HG03520 (cell line): ENCODE measurements at regions not wholly inside any gene's neighbourhood (a gene's known extent, or its start where the extent isn't known, plus 50 kb on each side); places are given as distances from the start of the nearest gene placed in this dataset.
"Not testable (repeated sequence)": the region's sequence is repeated elsewhere in the genome, so short reads cannot be mapped to it uniquely, and the experiment has no call there.

Experiments
- ATAC-seq: cut with Tn5 transposase; IDR thresholded peaks from one replicate; pipeline ENCODE4 v1.9.1; 2021; ENCODE audit warnings: mild to moderate bottlenecking, moderate library complexity; ENCODE audit not compliant: unreplicated experiment

DNA sequence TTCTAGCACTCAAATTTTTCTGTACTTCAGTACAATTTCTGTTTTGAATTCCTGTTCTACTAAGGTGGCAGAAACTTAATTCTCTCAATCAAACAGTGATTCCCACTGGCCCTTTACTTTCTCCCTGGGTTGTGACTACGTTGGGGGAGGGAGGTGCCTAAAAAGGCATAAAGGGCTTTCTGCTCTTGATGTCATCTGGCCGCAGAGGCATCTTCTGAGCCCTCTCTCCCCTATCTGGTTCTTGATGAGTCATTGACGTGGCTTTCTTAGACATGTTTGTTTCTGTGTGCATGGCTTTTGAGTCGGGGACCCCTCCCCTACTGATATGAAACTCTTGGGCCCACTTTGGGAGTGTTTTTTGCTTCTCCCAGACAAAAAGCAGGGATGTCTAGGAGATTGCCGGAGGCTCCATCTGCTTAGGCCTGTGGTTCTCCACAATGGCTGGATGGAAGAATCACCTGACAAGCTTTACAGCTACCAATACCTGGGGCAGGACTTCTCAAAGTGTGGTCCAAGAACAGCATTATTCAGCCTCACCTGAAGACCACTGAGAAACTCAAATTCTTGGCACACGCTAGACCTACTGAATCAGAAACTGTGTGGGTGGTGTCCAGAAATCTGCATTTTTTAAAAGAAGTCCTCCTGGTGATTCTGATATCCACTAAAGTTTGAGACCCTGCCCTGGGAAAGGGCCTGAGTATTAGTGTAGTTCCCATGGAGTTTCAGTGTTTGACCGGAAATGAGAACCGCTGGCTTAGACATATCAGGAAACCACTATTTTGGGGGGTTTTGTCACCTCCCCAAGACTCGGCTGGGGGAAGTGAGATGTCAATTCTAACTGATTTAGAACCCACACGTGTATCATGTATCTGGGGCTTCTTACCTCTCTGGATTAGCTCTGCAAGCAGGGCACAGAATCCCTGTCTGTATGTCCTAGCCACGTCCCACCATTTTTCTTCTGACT lies 395.7 kb upstream of the PDE3A start:
- ATAC-seq = no peak

DNA sequence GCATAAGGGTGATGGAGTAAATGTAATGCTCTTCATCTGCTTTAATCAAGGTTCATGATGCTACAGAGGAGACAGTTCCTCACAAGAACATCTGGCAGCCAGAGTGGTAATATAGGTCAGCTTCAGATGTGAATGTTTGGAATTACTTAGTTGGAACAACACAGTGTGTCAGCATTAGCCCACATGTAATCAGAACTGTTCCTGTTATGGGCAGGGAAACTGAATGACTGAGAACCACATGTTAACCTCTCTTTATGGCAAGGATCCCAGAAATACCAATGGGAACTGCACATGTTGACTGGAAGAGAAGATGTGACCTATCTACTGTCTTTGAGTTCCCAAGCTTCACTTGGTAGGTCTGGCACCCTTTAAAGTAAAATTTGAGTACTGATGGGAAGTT lies 390.1 kb upstream of the PDE3A start:
- no peak for ATAC-seq

DNA sequence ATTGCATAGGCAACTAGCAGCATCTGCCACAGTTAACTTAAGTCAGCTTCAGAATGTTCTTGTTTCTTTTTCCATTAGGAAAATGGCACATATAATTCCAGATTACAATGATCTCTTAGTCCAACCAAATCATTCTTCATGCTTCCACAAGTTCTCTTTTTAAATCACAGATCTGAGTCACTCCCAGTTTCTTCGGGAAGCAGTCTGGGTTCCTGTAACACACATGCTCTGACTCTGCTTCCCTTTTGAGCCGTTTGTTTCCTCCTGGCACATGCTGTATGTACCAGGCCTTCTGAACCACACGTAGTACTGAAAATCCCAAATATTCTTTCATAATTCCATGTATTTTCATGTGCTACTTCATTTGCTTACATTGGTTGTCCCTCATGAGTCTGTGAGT lies 388.8 kb upstream of the PDE3A start:
- no peak for ATAC-seq

DNA sequence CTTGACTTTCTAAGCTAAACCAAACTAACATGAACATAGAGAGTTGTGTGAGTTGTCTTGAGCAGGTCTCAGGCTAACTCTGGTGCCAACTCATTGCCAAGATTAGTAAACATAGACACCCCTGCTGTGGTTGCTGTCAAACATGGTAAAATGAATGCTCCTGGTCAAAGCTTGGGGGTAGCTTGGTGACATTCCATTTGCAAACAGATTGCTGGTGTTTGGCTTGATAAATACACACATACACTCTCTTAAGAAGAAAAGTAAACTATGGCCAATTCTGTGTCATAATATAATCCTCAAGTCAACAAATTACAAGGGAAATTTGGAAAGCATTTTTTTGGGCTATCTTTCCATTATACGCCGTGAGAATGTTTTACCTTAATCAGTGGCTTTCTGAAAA lies 386.4 kb upstream of the PDE3A start:
- ATAC-seq = no peak

DNA sequence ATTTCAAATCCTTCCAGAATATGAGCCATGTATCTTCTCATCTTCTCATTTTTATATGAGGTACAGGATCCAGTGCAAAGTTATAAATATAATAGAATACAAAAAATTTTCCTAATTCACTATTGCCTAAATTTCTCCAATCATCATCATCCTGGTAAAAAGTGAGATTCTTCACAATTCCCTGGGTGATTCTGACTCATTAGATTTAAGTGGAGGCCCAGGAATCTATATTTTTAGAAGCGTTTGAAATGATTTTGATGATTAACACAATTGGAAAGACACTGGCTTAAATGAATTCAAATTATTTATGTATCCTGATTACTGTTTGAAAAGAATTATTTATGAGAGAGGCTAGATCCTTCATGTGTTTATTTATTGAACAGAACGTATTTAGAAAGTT lies 380.3 kb upstream of the PDE3A start:
- no peak for ATAC-seq

DNA sequence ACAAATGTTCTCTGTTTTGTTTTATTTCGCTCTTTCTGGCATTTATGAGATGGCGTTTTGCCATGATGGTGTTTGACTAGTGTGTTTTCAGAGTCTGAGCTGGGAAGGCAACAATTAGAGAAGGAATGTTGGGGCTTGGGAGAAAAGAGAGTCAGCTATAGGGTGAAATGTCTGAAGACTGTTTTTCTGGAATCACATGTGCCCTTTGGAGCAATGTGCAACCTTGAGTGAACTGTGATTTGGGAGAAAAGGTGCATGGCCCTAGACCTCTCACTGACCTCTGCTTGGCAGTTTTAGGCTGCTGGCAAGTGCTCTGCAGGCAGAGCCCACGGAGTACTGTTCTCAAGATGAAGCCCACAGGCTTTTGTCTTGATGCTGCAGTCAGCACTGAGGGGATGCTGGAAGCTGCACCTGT lies 379.9 kb upstream of the PDE3A start:
- ATAC-seq = no peak

DNA sequence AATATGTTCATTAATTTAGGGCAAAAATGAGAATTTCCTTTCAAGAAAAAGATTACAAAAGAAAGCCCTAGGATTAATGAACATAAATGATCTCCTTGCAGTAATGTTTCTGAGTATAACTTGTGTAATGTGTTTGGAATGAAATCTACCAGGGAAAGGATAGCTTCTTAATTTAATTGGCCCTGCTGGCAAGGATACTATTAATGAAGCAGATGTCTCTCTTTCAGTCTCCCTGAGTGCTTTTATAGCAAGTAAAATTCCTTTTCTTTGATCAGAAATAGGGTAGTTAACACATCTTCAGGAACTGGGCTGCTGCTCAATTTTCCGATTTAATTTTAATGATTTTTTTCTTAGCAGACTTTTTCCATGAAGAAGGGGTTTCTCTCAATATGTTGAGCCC lies 379.4 kb upstream of the PDE3A start:
- ATAC-seq = no peak

DNA sequence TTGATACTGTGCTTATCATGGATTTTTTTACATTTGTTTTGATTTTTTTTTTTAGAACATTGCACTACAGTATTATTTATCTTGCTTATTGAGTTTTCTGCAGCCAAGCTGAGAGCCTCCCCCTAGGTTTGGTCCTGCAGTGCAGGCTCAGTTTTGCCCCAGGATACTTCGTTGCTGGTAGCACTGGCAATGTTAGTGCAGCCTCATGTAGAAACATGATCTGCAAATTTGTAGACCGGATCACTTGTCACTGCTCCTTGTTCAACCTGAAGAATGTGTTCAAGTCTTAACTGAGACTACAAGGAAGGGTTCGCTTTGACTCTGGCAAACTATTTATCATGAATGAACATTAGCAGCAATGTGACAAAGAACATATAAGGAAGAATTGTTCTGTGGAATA lies 377.2 kb upstream of the PDE3A start:
- ATAC-seq = no peak

DNA sequence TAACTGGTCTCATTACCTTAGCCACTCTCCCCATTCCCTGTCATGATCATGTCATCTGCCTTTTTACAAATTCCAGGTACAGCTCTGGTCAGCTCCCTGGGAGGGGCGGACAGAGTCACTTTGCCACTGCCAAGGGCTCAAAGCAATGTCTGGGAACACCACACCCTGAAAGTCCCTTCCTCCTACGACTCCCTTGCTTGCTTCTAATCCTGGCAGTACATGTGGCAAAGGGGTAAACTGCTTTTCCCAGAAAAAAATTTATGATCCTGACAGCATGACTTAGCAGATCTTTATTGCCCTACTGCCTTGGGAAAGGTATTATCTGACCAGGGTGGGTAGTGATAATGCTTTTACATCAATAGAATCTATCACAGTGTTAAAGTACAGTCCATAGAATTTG lies 376.0 kb upstream of the PDE3A start:
- ATAC-seq = no peak

DNA sequence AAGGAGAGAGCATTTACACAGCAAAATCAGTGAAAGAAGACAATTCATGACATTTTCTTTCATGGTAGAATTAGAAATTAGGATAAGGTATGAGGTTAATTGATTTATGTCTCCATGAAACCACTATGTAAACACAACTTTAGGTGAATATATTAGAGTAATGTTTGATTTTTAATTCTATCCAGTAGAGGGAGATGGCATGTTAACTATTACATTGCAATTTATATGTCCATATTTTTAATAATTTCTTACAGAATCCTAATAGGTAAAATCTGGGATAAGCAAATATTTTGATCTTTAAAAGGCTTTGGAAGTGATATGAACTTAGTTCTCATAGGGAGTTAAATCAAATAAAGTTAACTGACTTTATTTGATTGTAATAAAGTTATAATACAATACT lies 373.4 kb upstream of the PDE3A start:
- no peak for ATAC-seq

DNA sequence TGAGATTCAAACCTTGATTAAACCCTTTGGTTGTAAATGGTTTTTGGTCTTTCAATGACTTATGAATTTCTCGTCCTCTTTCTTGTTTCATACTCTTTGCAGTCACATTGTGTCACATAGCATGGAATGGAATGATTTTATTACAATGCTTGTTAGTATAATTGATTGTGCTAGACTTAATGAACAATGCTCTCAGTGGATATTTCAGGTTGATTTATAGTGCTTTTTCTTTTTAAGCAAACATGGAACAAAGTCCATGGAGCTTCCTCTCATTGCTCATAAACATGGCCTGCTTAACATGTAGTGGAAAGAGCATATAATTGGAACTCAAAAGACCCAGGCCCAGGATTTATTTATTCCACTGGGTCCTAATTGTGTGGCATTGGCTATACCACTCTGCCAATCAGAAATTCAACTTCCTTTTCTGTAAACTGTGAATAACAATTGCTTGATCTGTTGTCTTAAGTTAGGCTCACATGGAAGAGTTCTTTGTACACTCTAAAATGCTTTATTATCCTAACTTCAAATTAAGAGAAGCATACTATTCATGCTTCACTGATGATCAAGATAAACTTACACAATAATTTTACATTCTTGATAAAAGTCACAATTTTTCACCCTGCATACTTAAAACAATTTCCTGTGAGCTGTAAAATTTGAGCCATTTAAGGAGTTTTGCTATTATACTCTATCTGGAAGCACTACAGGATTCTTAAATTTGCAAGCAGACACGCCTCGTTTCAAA lies 370.5 kb upstream of the PDE3A start:
- ATAC-seq = no peak

DNA sequence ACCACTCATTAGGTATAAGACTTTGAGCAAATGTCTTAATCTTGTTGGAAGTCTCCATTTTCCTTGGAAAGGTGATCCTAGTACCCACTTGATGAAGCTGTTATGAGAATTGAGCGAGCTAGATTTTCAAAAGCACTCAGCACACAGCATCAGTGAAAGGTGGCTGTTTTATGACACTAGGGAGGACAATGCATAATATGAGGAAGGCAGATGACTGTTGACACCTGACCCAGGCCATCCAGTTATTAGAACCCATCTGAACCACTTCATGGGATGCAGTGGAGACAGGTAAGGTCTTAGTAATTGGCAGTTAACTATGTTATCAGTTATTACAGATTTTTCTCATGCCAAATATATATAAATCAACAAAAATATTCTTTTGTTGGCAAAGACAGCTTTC lies 369.9 kb upstream of the PDE3A start:
- no peak for ATAC-seq

DNA sequence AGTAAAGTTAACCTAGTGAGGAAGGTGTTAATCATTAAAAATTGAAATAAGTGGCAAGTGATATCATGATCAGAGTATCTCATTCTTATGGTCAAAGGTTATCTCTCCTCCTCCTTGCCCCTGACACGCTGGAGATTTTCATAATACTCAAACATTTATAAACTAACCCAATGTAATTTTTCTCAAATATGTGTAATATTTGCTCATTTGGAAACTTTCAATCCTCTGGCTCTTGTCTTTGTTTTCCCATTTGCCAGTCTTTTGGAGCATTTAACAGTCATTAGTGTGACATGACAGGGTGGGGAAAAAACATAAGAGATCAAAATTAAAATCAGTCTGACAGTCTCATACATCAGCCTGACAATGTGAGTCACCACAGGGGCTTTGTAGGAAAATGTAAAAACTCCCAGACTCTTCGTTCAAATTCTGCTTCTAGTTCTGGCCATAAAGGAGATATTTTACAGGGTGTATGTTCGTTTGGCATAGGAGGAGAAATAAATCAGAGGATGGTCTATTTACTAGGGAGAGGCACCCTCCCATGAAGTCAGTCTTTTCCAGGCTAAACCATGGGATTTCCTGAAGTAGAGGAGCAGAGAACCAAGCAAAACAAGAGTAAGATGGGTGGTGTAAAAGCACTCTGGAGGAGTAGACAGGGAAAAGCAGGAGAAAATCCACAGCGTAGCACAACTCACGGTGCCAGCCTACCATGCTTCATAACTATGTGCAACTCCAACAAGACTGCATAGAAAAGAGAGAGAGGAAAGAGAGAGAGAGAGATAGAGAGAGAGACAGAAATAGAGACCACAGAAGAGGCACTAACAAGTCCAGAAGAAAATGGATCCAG lies 369.2 kb upstream of the PDE3A start:
- no peak for ATAC-seq

DNA sequence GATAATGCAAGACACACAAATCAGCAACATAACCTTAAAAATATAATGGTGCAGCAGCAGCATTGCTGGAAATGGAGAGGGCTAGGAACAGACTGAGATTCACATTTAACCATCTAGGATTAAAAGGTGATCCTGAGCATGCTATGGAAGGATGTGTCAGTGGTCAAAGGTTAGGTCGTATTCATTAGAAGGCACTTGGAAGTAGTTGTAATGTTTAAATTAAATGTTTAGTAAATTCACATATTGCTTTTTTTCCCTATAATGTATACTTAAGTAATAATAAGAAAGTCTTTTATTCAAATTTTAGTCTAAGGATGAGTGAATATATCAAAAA lies 368.6 kb upstream of the PDE3A start:
- no peak for ATAC-seq

DNA sequence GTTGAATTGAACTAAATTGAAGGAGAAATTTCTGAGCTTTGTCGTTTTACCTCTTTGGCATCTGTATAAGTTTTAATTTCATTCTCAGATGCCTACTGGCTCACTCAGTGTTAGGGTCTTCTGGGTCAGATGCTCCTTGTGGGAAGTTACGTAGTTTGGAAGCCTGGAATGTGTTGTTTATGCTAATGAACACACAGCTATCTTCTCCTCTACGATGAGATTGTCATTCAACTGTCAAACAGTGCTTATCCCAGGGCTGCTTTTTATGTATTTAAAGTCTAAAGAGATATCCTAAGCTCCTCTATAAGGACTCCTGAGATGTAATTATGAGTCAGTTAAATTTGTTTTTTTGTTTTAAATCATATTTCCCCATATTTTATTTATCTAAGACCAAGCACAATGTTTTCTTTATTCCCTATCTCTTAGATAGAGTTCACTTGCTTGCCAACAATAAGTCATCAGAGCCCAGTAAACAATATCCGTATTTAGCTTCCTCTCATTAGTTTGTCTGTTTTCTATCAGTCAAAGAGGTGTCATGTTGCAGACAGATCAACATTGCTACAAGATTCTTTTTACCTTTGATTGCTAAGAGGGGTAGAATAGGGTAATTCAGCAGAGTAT lies 368.0 kb upstream of the PDE3A start:
- ATAC-seq = no peak

DNA sequence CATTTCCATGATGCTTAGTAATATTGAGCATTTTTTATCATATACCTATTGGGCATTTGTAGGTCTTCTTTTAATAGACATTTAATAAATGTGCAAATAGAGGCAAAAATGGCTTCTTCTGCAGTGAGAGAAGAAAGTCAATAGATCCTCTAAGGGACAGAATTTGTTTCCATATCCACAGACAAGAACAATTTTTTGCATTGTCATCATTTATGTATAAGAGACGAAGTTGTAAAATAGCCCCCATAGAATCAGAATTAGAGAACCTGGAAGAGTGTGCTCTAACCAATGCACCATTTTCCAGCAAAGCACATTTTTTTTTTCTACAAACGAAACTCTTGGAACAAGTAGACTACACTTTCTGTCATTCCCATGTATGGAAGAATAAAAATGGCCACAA lies 365.1 kb upstream of the PDE3A start:
- ATAC-seq = no peak

DNA sequence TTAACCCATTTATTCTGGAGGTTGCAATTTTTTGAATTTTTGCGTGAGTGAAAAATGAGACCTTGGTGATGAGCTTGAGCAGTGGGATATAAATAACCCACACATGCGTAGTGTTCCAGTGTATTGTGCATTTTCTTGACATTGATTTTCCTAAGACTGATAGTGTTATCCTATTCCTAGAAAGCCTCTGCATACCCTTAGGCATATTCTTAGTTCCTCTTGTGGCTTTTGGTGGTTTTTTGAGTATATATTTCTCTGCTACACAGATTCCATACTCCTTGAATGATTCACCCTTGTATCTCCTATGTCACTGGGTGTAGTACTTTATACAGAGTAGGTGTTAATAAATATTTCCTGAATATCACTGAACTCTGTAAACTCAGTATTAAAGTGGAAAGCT lies 363.4 kb upstream of the PDE3A start:
- ATAC-seq = no peak

DNA sequence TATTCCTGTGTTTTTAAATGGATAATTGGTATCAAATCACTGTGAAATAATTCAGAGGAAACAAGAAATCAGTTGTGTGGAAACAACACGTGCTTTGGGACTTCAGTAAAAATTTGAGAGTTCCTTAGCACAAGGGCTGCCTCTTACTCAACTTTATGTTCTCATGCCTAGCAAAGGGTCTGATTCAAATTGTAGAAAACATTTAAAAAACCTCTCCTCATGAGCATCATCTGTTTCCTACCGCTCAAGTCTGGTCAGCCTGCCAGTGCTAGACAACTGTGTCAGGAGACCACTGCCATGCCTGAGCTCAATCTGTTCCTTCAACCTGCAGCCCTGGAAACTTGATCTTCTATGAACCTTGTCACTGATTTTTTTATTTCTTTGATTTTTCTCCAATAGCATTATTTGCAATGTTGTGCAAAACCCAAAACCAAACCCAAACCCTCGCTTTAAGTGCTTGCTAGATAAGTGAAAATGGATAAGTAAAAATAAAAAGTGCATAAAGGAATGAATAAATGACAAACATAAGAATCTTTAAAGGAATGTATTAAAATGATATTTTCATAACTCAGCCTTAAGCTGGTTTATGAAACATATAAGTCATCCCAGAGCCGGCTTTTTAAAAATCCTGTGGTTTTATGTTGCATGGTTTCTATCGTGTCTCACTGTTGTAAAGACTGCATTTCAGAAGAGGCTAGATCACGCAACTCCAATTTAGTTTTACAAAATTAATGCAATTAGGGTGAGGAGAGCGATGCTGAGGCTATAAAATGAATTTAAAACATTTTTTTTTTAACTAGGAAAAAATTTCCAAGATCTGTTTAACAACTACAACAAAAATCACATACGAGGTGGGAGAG lies 361.2 kb upstream of the PDE3A start:
- no peak for ATAC-seq

DNA sequence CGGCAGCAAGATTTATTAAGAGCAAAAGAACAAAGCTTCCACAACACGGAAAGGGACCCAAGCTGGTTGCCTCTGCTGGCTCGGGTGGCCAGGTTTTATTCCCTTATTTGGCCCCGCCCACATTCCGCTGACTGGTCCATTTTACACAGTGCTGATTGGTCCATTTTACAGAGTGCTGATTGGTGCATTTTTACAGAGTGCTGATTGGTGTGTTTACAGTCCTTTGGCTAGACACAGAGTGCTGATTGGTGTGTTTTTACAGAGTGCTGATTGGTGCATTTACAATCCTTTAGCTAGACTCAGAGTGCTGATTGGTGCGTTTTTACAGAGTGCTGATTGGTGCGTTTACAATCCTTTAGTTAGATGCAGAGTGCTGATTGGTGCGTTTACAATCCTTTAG lies 358.4 kb upstream of the PDE3A start:
- not testable (repeated sequence) for ATAC-seq

DNA sequence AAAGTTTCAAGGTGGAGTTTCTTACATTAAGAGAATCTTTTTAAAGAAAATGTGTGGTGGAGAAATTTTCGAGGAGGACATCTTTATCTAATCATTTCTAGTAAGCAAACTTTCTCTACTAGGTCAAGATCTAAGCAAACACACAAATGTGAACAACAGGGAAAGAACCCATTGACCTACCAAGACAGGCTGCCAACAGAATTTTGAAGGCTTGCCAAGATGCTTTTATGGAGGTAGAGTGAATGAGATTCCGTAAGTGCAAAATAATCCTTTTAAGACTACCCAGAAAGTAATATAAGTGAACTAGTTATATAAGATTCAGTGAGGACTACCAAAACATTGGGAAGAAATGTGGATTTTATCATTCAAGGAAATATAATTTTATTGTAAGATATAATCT lies 357.1 kb upstream of the PDE3A start:
- no peak for ATAC-seq
